Lung (tissue), 11 donors: ENCODE measurements at regions not wholly inside any gene's neighbourhood (a gene's known extent, or its start where the extent isn't known, plus 50 kb on each side); places are given as distances from the start of the nearest gene placed in this dataset.
"Not testable (repeated sequence)": the region's sequence is repeated elsewhere in the genome, so short reads cannot be mapped to it uniquely, and the experiment has no call there.

Source experiments
- ATAC-seq: fragments of 200-7000 bp; cut with Tn5 transposase; one replicate; pipeline ENCODE4 v1.9.1; 2020; ENCODE audit warnings: moderate number of reproducible peaks; ENCODE audit not compliant: insufficient read depth, low FRiP score
- DNase-seq, 3 donors: peaks; one replicate each; pipeline ENCODE4 v3.0.0-alpha.2; 2013 to 2017
- H3K27ac ChIP-seq, 2 donors: one replicate each; pipeline ENCODE4 v1.5.1; 2013; ENCODE audit warnings: mild to moderate bottlenecking in 2 of 2, moderate library complexity in 2 of 2, control low read depth in 1 of 2, inconsistent platforms in 1 of 2, low read depth in 1 of 2, low read length in 1 of 2
- H3K27me3 ChIP-seq, 3 donors: one replicate each; pipeline ENCODE4 v1.5.1; 2013; ENCODE audit warnings: low read length in 2 of 3; ENCODE audit not compliant: control insufficient read depth in 3 of 3, insufficient read depth in 3 of 3
- H3K36me3 ChIP-seq, 4 donors: one replicate each; pipeline ENCODE4 v1.5.1; 2013; ENCODE audit warnings: low read length in 4 of 4, mild to moderate bottlenecking in 1 of 4, moderate library complexity in 1 of 4; ENCODE audit not compliant: control insufficient read depth in 4 of 4, insufficient read depth in 4 of 4
- H3K4me1 ChIP-seq, 5 donors: one replicate each; pipeline ENCODE4 v1.5.1; 2013; ENCODE audit warnings: low read length in 5 of 5, mild to moderate bottlenecking in 2 of 5, moderate library complexity in 1 of 5; ENCODE audit not compliant: control insufficient read depth in 5 of 5, insufficient read depth in 5 of 5
- H3K4me3 ChIP-seq: one replicate; pipeline ENCODE4 v1.5.1; 2013; ENCODE audit warnings: mild to moderate bottlenecking, control low read depth, moderate library complexity
- H3K9ac ChIP-seq, 2 donors: one replicate each; pipeline ENCODE4 v1.5.1; 2013; ENCODE audit warnings: low read length in 2 of 2, control low read depth in 1 of 2; ENCODE audit not compliant: insufficient read depth in 1 of 2
- H3K9me3 ChIP-seq, 4 donors: one replicate each; pipeline ENCODE4 v1.5.1; 2013; ENCODE audit warnings: low read length in 3 of 4, mild to moderate bottlenecking in 1 of 4, moderate library complexity in 1 of 4; ENCODE audit not compliant: control insufficient read depth in 4 of 4, insufficient read depth in 3 of 4
- WGBS, 2 donors: extraction: QIAGEN DNeasy Blood & Tissue Kit; methylation state at CpG; one replicate each; pipeline ENCODE4 v1.1.7; 2013; 5-methylcytosine and 5-hydroxymethylcytosine counted together
- TF ChIP-seq, protein P1 (sequence below): IDR thresholded peaks from 2 replicates; pipeline ENCODE4 v1.5.1; 2012; ENCODE audit warnings: mild to moderate bottlenecking; ENCODE audit errors: control extremely low read depth, extremely low read depth
- donor health status: control.
- donor health status: control.
- donor health status: Bipolar disorder and iron deficiency.
- donor health status: healthy.
- donor health status: DM: yes; HTN: yes; CAD: no.

DNA sequence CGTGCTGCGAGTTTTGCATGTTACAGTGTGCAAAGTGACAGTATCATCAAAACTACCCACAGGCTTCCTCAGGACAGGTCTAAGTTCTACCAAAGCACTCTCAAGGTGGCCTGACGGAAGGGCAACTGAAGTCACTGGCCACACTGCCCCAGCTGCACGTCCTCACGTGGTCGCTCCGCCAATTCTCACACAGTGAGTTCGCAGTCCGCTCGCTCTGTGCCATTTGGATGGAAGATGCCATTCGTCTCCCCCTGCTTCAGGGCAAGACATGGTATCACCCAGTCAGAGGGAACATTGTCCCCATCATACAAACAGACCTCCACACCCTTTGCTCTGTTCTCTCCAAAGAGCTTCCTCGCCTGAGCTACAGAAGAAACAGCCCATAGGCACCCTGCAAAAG, 109.6 kb upstream of the COBL start:
- H3K9ac ChIP-seq, result no peak overlapping the region
- H3K27ac ChIP-seq, result no peak overlapping the region
- no peaks in the 10 kb centered on the region for H3K4me1 ChIP-seq
- DNase-seq (no peak), ATAC-seq (no peak)
- H3K27me3 ChIP-seq, result no peaks in the 10 kb centered on the region
- no peaks in the 10 kb centered on the region for H3K9me3 ChIP-seq
- no peak overlapping the region for H3K4me3 ChIP-seq
- no peaks in the 10 kb centered on the region for H3K36me3 ChIP-seq
- TF ChIP-seq, protein P1, sequence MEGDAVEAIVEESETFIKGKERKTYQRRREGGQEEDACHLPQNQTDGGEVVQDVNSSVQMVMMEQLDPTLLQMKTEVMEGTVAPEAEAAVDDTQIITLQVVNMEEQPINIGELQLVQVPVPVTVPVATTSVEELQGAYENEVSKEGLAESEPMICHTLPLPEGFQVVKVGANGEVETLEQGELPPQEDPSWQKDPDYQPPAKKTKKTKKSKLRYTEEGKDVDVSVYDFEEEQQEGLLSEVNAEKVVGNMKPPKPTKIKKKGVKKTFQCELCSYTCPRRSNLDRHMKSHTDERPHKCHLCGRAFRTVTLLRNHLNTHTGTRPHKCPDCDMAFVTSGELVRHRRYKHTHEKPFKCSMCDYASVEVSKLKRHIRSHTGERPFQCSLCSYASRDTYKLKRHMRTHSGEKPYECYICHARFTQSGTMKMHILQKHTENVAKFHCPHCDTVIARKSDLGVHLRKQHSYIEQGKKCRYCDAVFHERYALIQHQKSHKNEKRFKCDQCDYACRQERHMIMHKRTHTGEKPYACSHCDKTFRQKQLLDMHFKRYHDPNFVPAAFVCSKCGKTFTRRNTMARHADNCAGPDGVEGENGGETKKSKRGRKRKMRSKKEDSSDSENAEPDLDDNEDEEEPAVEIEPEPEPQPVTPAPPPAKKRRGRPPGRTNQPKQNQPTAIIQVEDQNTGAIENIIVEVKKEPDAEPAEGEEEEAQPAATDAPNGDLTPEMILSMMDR, result no peak
- WGBS, 2 donors, result 83 to 87% methylated on average over 12 of the region's 12 CpGs

DNA sequence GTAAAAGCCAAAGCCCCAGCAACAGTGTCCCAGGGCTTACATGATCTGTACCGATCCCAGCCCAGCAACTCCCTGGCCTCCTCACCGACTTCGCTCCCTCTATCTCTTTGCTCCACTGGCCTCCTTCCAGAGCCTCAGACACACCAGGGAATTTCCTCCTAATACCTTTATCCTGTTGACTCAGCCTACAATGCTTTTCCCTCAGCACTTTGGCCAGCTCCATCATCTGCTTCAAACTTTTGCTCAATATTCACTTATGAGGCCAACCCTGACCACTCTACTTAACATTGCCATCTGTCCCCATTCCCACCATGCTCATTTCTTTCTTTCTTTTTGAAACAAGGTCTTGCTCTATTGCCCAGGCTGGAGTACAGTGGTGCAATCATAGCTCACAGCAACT, 93.3 kb upstream of the COBL start:
- H3K36me3 ChIP-seq, H3K27ac ChIP-seq, H3K27me3 ChIP-seq, H3K9ac ChIP-seq, H3K4me3 ChIP-seq, DNase-seq, H3K9me3 ChIP-seq, H3K4me1 ChIP-seq, ATAC-seq: not testable (repeated sequence)
- no CpG with 5 or more reads among the region's 3 CpGs for WGBS, 2 donors

DNA sequence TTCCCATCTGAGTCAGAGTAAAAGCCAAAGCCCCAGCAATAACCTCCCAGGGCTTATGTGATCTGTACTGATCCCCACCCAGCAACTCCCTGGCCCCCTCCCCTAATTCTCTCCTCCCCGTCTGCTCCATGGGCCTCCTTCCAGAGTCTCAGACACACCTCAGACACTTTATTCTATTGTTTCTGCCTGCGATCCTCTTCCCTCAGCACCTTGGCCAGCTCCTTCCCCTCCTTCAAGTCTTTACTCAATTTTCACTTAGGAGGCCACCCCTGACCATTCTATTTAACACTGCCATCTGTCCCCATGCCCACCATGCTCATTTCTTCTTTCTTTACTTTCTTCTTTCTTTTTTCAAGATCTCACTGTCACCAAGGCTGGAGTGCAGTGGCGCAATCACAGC, 81.0 kb upstream of the COBL start:
- H3K9ac ChIP-seq, H3K27ac ChIP-seq, H3K9me3 ChIP-seq, H3K27me3 ChIP-seq, H3K4me1 ChIP-seq, H3K36me3 ChIP-seq, ATAC-seq, DNase-seq, H3K4me3 ChIP-seq: not testable (repeated sequence)
- 46 to 48% methylated on average over 3 of the region's 3 CpGs for WGBS, 2 donors

DNA sequence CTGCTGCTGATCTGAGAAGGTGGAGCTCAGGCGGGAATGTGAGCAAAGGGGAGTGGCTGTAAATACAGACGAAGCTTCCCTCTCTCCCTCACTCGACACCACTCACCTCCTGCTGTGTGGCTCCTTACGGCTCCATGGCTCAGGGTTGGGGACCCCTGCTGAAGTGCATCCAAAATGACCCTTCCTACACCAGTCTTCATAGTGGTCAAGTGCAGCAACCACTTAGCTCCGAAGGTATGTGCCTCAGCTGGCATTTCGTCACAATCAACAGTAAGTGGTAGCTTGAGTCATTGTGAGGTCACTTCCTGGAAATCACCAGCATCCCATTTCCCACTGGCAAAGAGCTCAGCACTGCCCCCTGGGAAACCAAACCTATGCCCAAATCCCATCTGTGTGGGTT, 76.4 kb upstream of the COBL start:
- not testable (repeated sequence) for H3K4me1 ChIP-seq, DNase-seq, H3K9ac ChIP-seq, ATAC-seq, H3K9me3 ChIP-seq, H3K4me3 ChIP-seq, H3K27ac ChIP-seq, H3K36me3 ChIP-seq, H3K27me3 ChIP-seq
- 64 to 77% methylated on average over 6 of the region's 6 CpGs for WGBS, 2 donors

DNA sequence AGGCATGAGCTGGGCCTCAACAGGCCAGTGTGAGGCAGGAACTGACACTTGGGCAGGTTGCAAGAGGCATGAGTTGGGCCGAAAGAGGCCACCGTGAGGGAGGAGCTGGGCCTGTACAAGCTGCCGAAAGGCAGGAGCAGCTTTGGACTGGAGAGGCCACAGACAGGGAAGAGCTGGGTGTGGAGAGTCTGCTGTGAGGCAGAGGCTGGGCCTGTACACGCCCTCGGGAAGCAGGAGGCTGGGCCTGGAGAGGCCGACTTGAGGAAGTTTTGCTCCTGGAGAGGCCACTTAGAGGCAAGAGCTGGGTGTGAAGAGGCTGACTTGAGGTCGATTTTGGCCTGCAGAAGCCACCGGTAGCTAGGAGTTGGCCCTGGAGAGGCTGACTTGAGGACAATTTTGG, 73.3 kb upstream of the COBL start:
- not testable (repeated sequence) for H3K27me3 ChIP-seq, ATAC-seq, H3K36me3 ChIP-seq, H3K4me1 ChIP-seq, H3K4me3 ChIP-seq, H3K9me3 ChIP-seq, H3K9ac ChIP-seq, H3K27ac ChIP-seq, DNase-seq
- 78 to 97% methylated on average over 3 to 6 of the region's 8 CpGs for WGBS, 2 donors

DNA sequence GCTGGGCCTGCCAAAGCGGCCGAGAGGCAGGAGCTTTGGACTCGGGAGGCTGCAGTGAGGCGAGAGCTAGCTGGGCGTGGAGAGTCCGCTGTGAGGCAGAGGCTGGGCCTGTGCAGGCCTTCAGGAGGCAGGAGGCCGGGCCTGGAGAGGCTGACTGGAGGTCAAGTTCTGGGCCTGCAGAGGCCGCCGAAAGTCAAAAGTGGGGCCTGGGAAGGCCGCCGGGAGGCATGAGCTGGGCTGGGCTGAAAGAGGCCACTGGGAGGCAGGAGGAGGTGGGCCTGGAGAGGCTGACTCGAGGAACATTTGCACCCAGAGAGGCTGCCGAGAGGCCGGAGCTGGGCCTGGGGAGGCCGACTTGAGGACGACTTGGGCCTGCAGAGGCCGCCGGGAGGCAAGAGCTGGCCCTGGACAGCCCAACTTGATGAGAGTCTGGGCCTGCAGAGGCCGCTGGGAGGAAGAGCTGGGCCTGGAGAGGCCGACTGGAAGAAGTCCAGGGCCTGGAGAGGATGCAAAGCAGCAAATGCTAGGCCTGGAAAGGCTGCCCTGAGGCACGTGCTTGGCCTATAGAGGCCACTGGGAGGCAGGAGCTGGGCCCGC, 72.7 kb upstream of the COBL start:
- H3K4me3 ChIP-seq, DNase-seq, H3K36me3 ChIP-seq, ATAC-seq, H3K27ac ChIP-seq, H3K4me1 ChIP-seq, H3K9ac ChIP-seq, H3K9me3 ChIP-seq, H3K27me3 ChIP-seq: not testable (repeated sequence)
- WGBS, 2 donors, result 95% methylated on average over 22 of the region's 22 CpGs

DNA sequence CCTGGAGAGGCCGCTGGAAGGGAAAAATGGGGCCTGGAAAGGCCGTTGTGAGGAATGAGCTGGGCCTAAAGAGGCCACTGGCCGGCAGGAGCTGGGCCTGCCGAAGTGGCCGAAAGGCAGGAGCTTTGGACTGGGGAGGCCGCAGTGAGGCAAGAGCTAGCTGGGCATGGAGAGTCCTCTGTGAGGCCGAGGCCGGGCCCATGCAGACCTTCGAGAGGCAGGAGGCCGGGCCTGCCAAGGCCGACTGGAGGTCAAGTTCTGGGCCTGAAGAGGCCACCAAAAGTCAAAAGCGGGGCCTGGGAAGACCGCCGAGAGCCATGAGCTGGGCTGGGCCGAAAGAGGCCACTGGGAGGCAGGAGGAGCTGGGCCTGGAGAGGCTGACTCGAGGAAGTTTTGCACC, 71.6 kb upstream of the COBL start:
- H3K27me3 ChIP-seq, H3K9me3 ChIP-seq, H3K4me1 ChIP-seq, H3K4me3 ChIP-seq, H3K36me3 ChIP-seq, H3K9ac ChIP-seq, DNase-seq, ATAC-seq, H3K27ac ChIP-seq: not testable (repeated sequence)
- WGBS, 2 donors, result 98 to 99% methylated on average over 11 to 12 of the region's 16 CpGs
